Type B pancreatic cell (in vitro differentiated cells): ENCODE measurements at regions not wholly inside any gene's neighbourhood (a gene's known extent, or its start where the extent isn't known, plus 50 kb on each side); places are given as distances from the start of the nearest gene placed in this dataset.
"Not testable (repeated sequence)": the region's sequence is repeated elsewhere in the genome, so short reads cannot be mapped to it uniquely, and the experiment has no call there.

Experiments
- DNase-seq: peaks from one replicate; pipeline ENCODE4 v3.0.0; 2021; ENCODE audit warnings: mixed read lengths; ENCODE audit not compliant: unreplicated experiment; ENCODE audit errors: extremely low spot score
- H3K27ac Mint-ChIP-seq: 2 replicates; pipeline ENCODE4 v1.8.0; 2021; ENCODE audit warnings: mild to moderate bottlenecking, mixed read lengths
- H3K27me3 Mint-ChIP-seq: 2 replicates; pipeline ENCODE4 v1.8.0; 2021; ENCODE audit warnings: mixed read lengths
- H3K36me3 Mint-ChIP-seq: 2 replicates; pipeline ENCODE4 v1.8.0; 2021; ENCODE audit warnings: mixed read lengths
- H3K4me1 Mint-ChIP-seq: one replicate; pipeline ENCODE4 v1.8.0; 2021; ENCODE audit warnings: mixed read lengths; ENCODE audit not compliant: unreplicated experiment
- H3K4me3 Mint-ChIP-seq: 2 replicates; pipeline ENCODE4 v1.8.0; 2021; ENCODE audit warnings: mild to moderate bottlenecking, mixed read lengths
- H3K9me3 Mint-ChIP-seq: 2 replicates; pipeline ENCODE4 v1.8.0; 2021; ENCODE audit warnings: mixed read lengths
- TF ChIP-seq, protein P1 (sequence below): fragments of 200-600 bp; sonication (generic); conservative IDR thresholded peaks from 2 replicates; pipeline ENCODE4 v1.5.0; 2021; ENCODE audit warnings: antibody characterized with exemption, mild to moderate bottlenecking

DNA sequence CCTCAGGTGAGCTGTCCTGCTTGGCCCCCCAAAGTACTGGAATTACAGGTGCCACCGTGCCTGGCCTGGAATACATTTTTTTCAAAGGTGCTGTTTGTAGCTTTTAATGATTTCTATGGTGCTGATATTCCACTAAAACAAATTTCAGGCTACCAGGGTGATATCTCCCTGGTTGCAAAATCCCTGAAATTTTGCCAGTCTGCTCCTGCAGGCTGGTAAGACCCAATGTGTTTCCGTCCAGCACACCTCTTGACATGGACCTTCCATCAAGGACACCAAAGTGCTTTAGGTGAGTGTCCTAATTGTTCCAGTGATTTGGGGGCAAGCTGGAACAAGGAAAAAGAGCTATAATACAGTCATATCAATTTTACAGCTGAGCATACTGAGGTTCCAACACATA lies 69.8 kb upstream of the KMT2C start:
- H3K27ac Mint-ChIP-seq, result peak overlapping the region; percentile 48
- DNase-seq, result no peak
- TF ChIP-seq, protein P1, sequence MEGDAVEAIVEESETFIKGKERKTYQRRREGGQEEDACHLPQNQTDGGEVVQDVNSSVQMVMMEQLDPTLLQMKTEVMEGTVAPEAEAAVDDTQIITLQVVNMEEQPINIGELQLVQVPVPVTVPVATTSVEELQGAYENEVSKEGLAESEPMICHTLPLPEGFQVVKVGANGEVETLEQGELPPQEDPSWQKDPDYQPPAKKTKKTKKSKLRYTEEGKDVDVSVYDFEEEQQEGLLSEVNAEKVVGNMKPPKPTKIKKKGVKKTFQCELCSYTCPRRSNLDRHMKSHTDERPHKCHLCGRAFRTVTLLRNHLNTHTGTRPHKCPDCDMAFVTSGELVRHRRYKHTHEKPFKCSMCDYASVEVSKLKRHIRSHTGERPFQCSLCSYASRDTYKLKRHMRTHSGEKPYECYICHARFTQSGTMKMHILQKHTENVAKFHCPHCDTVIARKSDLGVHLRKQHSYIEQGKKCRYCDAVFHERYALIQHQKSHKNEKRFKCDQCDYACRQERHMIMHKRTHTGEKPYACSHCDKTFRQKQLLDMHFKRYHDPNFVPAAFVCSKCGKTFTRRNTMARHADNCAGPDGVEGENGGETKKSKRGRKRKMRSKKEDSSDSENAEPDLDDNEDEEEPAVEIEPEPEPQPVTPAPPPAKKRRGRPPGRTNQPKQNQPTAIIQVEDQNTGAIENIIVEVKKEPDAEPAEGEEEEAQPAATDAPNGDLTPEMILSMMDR, result no peak
- H3K4me1 Mint-ChIP-seq, result no peaks in the 10 kb centered on the region
- H3K27me3 Mint-ChIP-seq, result no peaks in the 10 kb centered on the region
- no peaks in the 10 kb centered on the region for H3K36me3 Mint-ChIP-seq
- H3K4me3 Mint-ChIP-seq, result no peak overlapping the region
- H3K9me3 Mint-ChIP-seq, result no peaks in the 10 kb centered on the region

DNA sequence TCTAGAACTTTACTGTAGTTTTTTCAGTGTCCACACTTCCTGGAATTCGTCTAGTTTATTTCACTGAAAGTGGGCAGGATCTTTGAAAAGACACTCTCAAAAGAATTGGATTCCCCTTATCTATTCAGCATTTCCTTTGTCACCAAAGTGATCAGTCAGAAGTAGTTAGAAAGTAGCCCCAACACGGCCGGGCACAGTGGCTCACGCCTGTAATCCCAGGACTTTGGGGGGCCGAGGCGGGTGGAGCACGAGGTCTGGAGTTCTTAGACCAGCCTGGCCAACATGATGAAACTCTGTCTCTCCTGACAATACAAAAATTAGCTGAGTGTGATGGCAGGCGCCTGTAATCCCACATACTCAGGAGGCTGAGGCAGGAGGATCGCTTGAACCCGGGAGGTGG lies 69.0 kb upstream of the KMT2C start:
- H3K9me3 Mint-ChIP-seq, result no peaks in the 10 kb centered on the region
- peak overlapping the region; percentile 20 for H3K4me3 Mint-ChIP-seq
- no peak for DNase-seq
- TF ChIP-seq, protein P1, result no peak
- H3K27ac Mint-ChIP-seq, result peak overlapping the region; percentile 74
- H3K27me3 Mint-ChIP-seq, result no peaks in the 10 kb centered on the region
- no peaks in the 10 kb centered on the region for H3K36me3 Mint-ChIP-seq
- no peaks in the 10 kb centered on the region for H3K4me1 Mint-ChIP-seq

DNA sequence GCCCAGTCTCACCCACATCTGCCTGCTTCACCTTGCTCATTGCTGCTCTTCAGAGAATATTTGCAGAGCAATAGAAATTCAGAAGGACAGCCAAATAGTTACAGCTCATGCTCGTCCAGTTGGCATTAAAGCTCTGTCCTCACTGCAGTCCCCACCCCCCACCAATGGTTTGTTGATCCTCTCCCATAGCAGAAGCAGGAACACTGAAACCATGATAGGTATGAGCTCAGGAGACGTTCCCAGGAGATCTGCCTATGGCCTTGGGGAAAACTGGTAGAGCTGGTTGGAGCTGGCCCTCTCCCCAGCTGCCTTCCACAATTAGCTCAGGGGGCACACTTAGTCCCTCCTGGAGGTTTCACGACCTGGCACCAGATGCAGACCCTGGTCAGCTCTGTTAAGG lies 68.6 kb upstream of the KMT2C start:
- H3K27ac Mint-ChIP-seq, result peak overlapping the region; percentile 74
- TF ChIP-seq, protein P1, result no peak
- no peaks in the 10 kb centered on the region for H3K9me3 Mint-ChIP-seq
- no peaks in the 10 kb centered on the region for H3K36me3 Mint-ChIP-seq
- no peak for DNase-seq
- H3K4me1 Mint-ChIP-seq, result no peaks in the 10 kb centered on the region
- H3K4me3 Mint-ChIP-seq, result peak overlapping the region; percentile 20
- H3K27me3 Mint-ChIP-seq, result no peaks in the 10 kb centered on the region

DNA sequence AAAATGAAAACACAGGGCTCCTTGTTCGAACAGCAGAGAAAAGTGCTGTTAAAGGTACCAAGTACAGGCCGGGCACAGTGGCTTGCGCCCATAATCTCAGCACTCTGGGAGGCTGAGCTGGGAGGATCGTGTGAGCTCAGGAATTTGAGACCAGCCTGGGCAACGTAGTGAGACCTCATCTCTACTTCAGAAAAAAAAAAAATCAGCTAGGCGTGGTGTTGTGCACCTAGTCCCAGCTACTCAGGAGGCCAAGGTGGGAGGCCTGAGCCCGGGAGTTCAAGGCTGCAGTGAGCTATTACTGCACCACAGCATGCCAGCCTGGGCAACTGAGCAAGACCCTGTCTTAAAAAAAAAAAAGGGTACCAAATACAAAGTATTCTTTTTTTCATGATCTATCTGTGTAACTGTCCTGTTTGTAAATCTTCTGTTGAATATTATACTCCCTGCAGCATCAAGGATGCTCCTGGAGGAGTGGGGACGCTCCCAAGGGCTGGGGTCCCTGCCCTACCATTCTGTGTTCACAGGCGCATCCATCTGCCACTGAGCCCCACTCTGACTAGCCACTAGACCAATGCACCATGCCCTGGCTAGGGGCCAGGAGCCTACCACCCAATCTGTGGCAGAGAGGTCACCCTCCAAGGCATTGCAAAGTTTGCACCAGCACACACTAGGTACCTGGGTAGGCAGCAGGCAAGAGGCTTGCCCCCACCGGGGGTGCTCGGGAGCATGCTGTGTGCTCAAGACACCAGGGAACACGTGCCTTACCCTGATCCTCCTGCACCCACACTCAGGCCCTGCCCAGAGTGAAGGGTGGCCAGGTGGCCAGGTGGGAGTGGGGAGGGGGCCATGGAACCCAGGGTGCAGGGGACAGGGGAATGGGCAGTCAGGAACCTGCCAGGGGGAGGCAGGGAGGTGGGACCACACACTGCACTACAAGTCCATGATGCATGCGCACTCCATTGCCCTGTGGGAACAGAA lies 67.3 kb upstream of the KMT2C start:
- no peak for DNase-seq
- Mint-ChIP-seq H3K36me3 (no peaks in the 10 kb centered on the region), H3K4me1 (no peaks in the 10 kb centered on the region), H3K27me3 (no peaks in the 10 kb centered on the region), H3K9me3 (no peaks in the 10 kb centered on the region), H3K27ac (no peak overlapping the region), H3K4me3 (no peak overlapping the region)
- TF ChIP-seq, protein P1, result no peak

DNA sequence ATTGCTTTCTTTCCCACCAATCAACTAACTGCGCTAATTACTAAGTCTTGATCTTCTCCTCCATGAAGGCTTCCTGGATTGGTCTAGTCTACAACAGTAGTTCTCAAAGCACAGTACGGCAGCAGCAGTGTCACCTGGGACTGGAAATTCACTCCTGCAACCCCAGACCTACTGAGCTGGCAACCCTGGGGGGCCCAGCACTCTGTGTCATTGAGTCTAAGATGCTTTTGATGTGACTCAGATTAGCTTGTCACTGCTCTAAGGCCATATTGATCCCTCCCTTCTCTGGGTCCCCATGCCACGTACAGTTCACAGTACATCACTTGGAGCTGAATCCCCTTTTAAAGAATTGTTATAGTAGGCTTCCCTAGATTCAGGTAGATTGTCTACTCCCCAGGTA lies 65.7 kb upstream of the KMT2C start:
- no peak for DNase-seq
- Mint-ChIP-seq H3K27ac (no peak overlapping the region), H3K36me3 (no peaks in the 10 kb centered on the region), H3K9me3 (no peaks in the 10 kb centered on the region), H3K4me3 (no peak overlapping the region), H3K4me1 (no peaks in the 10 kb centered on the region), H3K27me3 (no peaks in the 10 kb centered on the region)
- TF ChIP-seq, protein P1, result no peak

DNA sequence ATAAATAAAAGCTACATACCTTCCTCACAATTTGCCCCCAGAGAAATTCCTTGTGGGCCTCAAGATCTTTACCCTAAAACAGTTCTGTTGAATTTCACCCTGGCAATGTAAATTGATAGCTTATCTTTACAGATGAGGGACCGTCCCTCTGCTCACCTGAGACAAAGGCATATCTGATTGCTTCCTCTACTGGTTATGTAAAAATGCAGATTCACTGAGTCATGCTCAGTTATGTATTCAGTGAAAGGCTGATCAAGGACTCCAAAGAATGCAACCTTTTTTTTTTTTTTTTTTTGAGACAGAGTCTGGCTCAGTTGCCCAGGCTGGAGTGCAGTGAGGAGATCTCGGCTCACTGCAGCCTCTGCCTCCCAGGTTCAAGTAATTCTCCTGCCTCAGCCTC lies 64.2 kb upstream of the KMT2C start:
- not testable (repeated sequence) for DNase-seq, H3K4me1 Mint-ChIP-seq, H3K27me3 Mint-ChIP-seq, H3K9me3 Mint-ChIP-seq, H3K36me3 Mint-ChIP-seq, H3K4me3 Mint-ChIP-seq, H3K27ac Mint-ChIP-seq
